Mesendoderm (in vitro differentiated cells): ENCODE measurements at regions not wholly inside any gene's neighbourhood (a gene's known extent, or its start where the extent isn't known, plus 50 kb on each side); places are given as distances from the start of the nearest gene placed in this dataset.

ENCODE experiments used
- DNase-seq: peaks from one replicate; pipeline ENCODE4 v3.0.0; 2013
- H2AK5ac ChIP-seq: 2 replicates; pipeline ENCODE4 v1.6.1; 2013; ENCODE audit warnings: low read length, inconsistent platforms
- H2BK120ac ChIP-seq: 2 replicates; pipeline ENCODE4 v1.6.1; 2013; ENCODE audit warnings: low read depth, mild to moderate bottlenecking, low read length, moderate library complexity, mixed read lengths
- H2BK15ac ChIP-seq: replicated peaks from 2 replicates; pipeline ENCODE4 v1.6.1; 2013; ENCODE audit warnings: low read depth, mild to moderate bottlenecking, moderate library complexity
- H2BK5ac ChIP-seq: 2 replicates; pipeline ENCODE4 v1.6.1; 2013; ENCODE audit warnings: low read length, inconsistent platforms
- H3K18ac ChIP-seq: 2 replicates; pipeline ENCODE4 v1.6.1; 2013; ENCODE audit warnings: mild to moderate bottlenecking, low read length, mixed read lengths
- H3K23ac ChIP-seq: one replicate; pipeline ENCODE4 v1.6.1; 2013; ENCODE audit warnings: low read length
- H3K27ac ChIP-seq: 2 replicates; pipeline ENCODE4 v1.5.1; 2013; ENCODE audit warnings: low read depth, mild to moderate bottlenecking, inconsistent platforms, low read length, moderate library complexity
- H3K27me3 ChIP-seq: 2 replicates; pipeline ENCODE4 v1.6.1; 2013; ENCODE audit warnings: low read length, control low read depth, mild to moderate bottlenecking, inconsistent platforms; ENCODE audit not compliant: insufficient read depth, poor library complexity
- H3K36me3 ChIP-seq: 2 replicates; pipeline ENCODE4 v1.6.1; 2013; ENCODE audit warnings: low read length, inconsistent platforms; ENCODE audit not compliant: control insufficient read depth, insufficient read depth
- H3K4ac ChIP-seq: one replicate; pipeline ENCODE4 v1.6.1; 2013; ENCODE audit warnings: low read depth, mild to moderate bottlenecking, low read length, moderate library complexity
- H3K4me1 ChIP-seq: 2 replicates; pipeline ENCODE4 v1.6.1; 2013; ENCODE audit warnings: low read depth, low read length, inconsistent platforms; ENCODE audit not compliant: control insufficient read depth
- H3K4me2 ChIP-seq: 2 replicates; pipeline ENCODE4 v1.6.1; 2013; ENCODE audit warnings: low read length
- H3K4me3 ChIP-seq: 2 replicates; pipeline ENCODE4 v1.5.1; 2013; ENCODE audit warnings: mild to moderate bottlenecking, low read length
- H3K56ac ChIP-seq: one replicate; pipeline ENCODE4 v1.6.1; 2013; ENCODE audit warnings: low read length
- H3K79me1 ChIP-seq: 2 replicates; pipeline ENCODE4 v1.6.1; 2013; ENCODE audit warnings: low read length, inconsistent platforms
- H3K79me2 ChIP-seq: 2 replicates; pipeline ENCODE4 v1.6.1; 2013; ENCODE audit warnings: mild to moderate bottlenecking, low read length; ENCODE audit not compliant: control insufficient read depth, insufficient read depth
- H3K9ac ChIP-seq: 2 replicates; pipeline ENCODE4 v1.6.1; 2013; ENCODE audit warnings: low read length, inconsistent platforms
- H4K5ac ChIP-seq: one replicate; pipeline ENCODE4 v1.6.1; 2013; ENCODE audit warnings: low read length
- H4K8ac ChIP-seq: one replicate; pipeline ENCODE4 v1.6.1; 2013; ENCODE audit warnings: low read depth, mild to moderate bottlenecking, control low read depth, low read length, moderate library complexity
- WGBS: extraction: QIAGEN DNeasy Blood & Tissue Kit; methylation state at CpG from one replicate; pipeline ENCODE4 v1.1.7; 2013; ENCODE audit warnings: low lambda C conversion rate, missing lambda C conversion rate; ENCODE audit not compliant: insufficient coverage; ENCODE audit errors: extremely low coverage; 5-methylcytosine and 5-hydroxymethylcytosine counted together

DNA sequence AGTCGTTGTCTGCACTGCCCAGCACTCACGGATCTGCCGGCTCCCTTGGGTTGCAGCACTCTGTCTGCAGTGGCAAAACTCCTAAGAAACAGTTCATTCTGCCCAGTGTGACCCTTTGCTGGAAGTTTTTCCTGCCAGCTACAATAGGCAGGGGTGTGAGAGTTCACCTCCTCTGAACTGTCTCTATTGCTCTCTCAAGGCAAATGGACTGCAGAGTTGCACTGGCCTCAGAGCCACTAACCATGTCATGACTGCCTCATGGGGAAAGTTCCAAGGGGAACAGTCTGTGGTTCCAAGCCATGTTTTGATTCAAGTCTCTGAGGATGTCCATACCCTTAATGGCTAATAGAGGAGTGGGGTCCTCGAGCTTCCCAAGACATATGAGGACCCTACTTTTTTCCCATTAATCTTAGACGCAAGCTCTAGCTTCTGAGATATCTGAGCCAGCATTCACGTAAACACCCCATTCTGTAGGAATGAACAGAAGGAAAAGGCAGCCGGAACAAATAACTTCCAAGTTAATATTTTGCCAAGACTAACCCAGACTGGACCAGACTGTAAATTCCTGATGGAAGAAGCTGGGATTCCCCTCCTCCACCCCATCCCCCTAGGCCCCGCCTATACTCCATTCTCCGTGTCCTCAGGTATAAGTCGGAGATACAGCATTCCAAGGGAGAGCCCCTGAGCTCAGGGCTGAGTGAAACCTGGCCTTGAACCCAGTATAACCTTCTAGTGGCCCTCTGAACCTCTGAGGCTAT lies 93.8 kb upstream of the AKT3 start:
- H3K4me2 ChIP-seq: no peak overlapping the region
- H3K79me1 ChIP-seq: no peaks in the 10 kb centered on the region
- H2BK5ac ChIP-seq: no peak overlapping the region
- no peaks in the 10 kb centered on the region for H3K79me2 ChIP-seq
- H3K4ac ChIP-seq: no peak overlapping the region
- H4K5ac ChIP-seq: no peak overlapping the region
- no peaks in the 10 kb centered on the region for H3K27me3 ChIP-seq
- no peaks in the 10 kb centered on the region for H3K36me3 ChIP-seq
- H3K4me1 ChIP-seq: no peaks in the 10 kb centered on the region
- no peak overlapping the region for H2AK5ac ChIP-seq
- no peak overlapping the region for H2BK15ac ChIP-seq
- H3K23ac ChIP-seq: no peak overlapping the region
- H3K4me3 ChIP-seq: no peak overlapping the region
- H3K18ac ChIP-seq: no peak overlapping the region
- H3K56ac ChIP-seq: no peak overlapping the region
- DNase-seq: no peak
- H4K8ac ChIP-seq: no peak overlapping the region
- H2BK120ac ChIP-seq: no peak overlapping the region
- whole genome bisulfite sequencing: no CpG with 5 or more reads among the region's 10 CpGs
- H3K27ac ChIP-seq: no peak overlapping the region
- no peak overlapping the region for H3K9ac ChIP-seq

DNA sequence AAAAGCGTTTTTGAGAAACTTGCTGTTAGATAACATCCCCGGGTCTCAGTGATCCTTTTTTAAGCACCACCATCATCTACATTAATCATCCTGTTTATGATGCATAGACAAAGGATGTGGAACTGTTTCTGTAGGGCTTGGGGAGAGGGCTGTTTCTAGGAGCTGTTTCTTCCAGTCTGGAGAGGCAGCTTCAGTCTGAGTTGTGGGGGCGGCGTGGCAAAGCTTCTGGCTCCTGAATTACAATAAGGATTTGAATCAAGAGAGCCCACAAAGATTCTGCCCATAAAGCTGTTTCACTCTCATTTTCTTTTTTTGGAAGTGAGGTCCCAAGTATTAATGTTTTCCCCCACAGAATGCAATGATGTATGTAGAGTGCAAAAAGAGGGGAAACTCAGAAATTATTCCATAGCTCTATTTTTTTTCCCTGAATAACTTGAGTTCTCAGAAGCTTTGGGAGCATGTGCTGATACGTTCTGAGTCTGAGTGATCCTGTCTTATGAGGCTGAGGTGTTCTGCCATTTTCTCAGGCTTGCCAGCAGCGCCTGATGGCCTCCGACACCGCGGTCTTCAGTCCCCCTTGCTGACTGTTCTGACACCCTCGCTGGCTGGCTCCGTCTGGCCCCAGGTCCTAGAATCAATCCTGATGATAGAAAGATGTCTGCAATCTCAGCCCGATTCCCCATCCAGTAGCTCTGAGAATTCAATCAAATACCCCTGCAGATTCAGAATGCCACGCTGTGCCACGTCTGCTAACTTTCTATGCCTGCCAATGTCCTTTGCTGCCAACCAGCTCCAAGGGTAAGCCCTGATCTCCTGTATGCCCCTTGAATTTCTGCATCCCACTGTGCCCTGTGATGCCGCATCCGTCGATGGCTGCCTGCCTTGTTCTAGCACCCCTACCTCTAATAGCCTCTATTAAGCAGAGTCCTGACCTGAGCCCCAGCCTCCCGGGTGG lies 92.4 kb upstream of the AKT3 start:
- no peak overlapping the region for H2BK120ac ChIP-seq
- no peak overlapping the region for H4K8ac ChIP-seq
- H3K4me2 ChIP-seq: no peak overlapping the region
- H3K18ac ChIP-seq: no peak overlapping the region
- no peaks in the 10 kb centered on the region for H3K27me3 ChIP-seq
- no peak overlapping the region for H4K5ac ChIP-seq
- H3K9ac ChIP-seq: no peak overlapping the region
- no peak overlapping the region for H2BK5ac ChIP-seq
- H3K4me3 ChIP-seq: no peak overlapping the region
- H3K36me3 ChIP-seq: no peaks in the 10 kb centered on the region
- H3K4ac ChIP-seq: no peak overlapping the region
- H3K27ac ChIP-seq: no peak overlapping the region
- no peak overlapping the region for H2BK15ac ChIP-seq
- no peak for DNase-seq
- no peaks in the 10 kb centered on the region for H3K79me1 ChIP-seq
- H3K4me1 ChIP-seq: no peaks in the 10 kb centered on the region
- WGBS: no CpG with 5 or more reads among the region's 18 CpGs
- H3K79me2 ChIP-seq: no peaks in the 10 kb centered on the region
- H3K23ac ChIP-seq: no peak overlapping the region
- no peak overlapping the region for H2AK5ac ChIP-seq
- H3K56ac ChIP-seq: no peak overlapping the region

DNA sequence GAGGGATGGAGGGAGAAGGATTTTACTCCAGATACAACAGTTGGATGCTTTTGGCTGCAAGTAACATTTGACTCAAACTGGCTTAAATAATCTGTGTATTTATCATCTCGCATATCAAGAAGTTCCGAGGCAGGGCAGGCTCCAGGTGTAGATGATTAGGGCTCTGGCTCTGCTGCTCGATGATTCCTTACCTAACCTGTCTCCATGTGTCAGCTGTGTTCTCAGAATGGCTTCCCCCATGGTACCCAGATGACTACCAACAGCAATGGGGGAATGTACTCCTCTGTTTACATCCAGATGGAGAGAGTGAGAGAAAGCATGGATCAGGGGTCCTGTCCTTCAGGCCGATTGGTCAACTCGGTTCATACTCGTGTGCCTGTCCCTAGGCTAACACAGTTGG lies 90.4 kb upstream of the AKT3 start:
- Histone ChIP-seq H3K56ac (no peak overlapping the region), H3K18ac (no peak overlapping the region), H4K8ac (no peak overlapping the region), H2BK120ac (no peak overlapping the region), H3K79me1 (no peaks in the 10 kb centered on the region), H4K5ac (no peak overlapping the region), H3K4me2 (no peak overlapping the region), H3K4me3 (no peak overlapping the region), H3K23ac (no peak overlapping the region), H3K27ac (no peak overlapping the region), H3K4me1 (no peaks in the 10 kb centered on the region), H3K79me2 (no peaks in the 10 kb centered on the region), H2AK5ac (no peak overlapping the region), H3K4ac (no peak overlapping the region), H3K27me3 (no peaks in the 10 kb centered on the region), H3K9ac (no peak overlapping the region), H3K36me3 (no peaks in the 10 kb centered on the region), H2BK5ac (no peak overlapping the region), H2BK15ac (no peak overlapping the region)
- no peak for DNase-seq
- WGBS: no CpG with 5 or more reads among the region's 6 CpGs

DNA sequence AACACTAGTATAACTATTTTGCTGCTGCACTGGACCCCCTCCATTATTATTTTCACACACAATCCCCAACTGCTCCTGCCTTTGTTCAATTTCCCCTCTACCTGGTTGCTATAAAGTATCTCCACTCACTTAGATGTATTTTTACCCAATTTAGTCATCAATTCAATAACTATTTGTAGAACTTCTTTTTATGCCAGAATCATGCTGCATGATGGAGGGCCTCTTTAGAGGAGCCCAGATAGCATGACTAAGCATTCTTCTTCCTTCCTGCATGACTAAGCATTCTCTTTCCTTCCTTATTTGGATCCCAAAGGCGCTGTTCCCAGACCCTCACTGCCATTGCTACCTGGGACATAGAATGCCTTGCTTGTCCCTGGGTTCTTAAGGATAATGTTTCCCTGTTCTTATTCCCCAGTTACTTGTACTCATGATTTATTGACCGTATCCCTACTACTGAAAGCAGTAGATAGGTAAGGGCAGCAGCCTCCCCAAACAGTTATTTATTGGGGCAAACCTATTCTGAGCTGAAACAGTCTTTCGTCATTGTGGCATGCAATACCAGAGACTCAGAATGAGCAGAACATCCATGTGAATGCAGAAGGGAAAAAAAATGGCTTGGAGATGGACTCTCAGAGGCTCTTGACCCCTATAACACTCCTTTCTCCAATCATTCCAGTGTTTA lies 89.3 kb upstream of the AKT3 start:
- H2BK15ac ChIP-seq: no peak overlapping the region
- no peaks in the 10 kb centered on the region for H3K79me2 ChIP-seq
- H3K4me3 ChIP-seq: no peak overlapping the region
- H3K4ac ChIP-seq: no peak overlapping the region
- no peaks in the 10 kb centered on the region for H3K36me3 ChIP-seq
- H3K23ac ChIP-seq: no peak overlapping the region
- H4K5ac ChIP-seq: no peak overlapping the region
- H2BK120ac ChIP-seq: no peak overlapping the region
- H3K56ac ChIP-seq: no peak overlapping the region
- H3K9ac ChIP-seq: no peak overlapping the region
- H3K27ac ChIP-seq: no peak overlapping the region
- H3K4me2 ChIP-seq: no peak overlapping the region
- H3K79me1 ChIP-seq: no peaks in the 10 kb centered on the region
- H3K4me1 ChIP-seq: no peaks in the 10 kb centered on the region
- no peak overlapping the region for H4K8ac ChIP-seq
- DNase-seq: peak; percentile 61
- H3K18ac ChIP-seq: peak overlapping the region; percentile 51
- WGBS: no CpG with 5 or more reads among the region's 3 CpGs
- H2AK5ac ChIP-seq: no peak overlapping the region
- H3K27me3 ChIP-seq: no peaks in the 10 kb centered on the region
- no peak overlapping the region for H2BK5ac ChIP-seq

DNA sequence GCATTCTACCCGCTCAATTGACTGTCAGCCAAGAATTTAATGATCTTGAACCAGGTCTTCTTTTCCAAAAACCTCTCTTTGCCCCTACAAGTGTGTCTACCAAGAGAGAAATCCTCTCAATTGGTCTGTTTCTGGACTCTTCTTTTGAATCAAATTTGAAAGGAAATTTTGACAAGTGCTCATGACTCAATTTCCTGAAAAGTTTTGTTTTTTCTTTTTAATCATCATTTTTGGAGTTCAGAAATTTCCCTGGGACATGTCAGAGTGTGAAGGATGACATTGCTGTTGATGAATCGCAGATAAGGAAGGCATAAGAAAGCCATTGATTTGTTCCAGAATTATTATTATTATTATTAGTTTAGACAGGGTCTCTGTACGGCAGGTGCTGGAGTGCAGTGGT lies 88.2 kb upstream of the AKT3 start:
- H3K18ac ChIP-seq: no peak overlapping the region
- no peaks in the 10 kb centered on the region for H3K36me3 ChIP-seq
- H3K9ac ChIP-seq: no peak overlapping the region
- no peak overlapping the region for H4K5ac ChIP-seq
- no peak overlapping the region for H3K4ac ChIP-seq
- no peak overlapping the region for H3K56ac ChIP-seq
- H3K79me1 ChIP-seq: no peaks in the 10 kb centered on the region
- no peaks in the 10 kb centered on the region for H3K79me2 ChIP-seq
- H2BK120ac ChIP-seq: no peak overlapping the region
- no peak for DNase-seq
- H2BK5ac ChIP-seq: no peak overlapping the region
- H3K4me1 ChIP-seq: no peaks in the 10 kb centered on the region
- WGBS: no CpG with 5 or more reads among the region's 3 CpGs
- H3K27me3 ChIP-seq: no peaks in the 10 kb centered on the region
- no peak overlapping the region for H3K23ac ChIP-seq
- no peak overlapping the region for H3K4me3 ChIP-seq
- H2AK5ac ChIP-seq: no peak overlapping the region
- H2BK15ac ChIP-seq: no peak overlapping the region
- no peak overlapping the region for H3K4me2 ChIP-seq
- H3K27ac ChIP-seq: no peak overlapping the region
- H4K8ac ChIP-seq: no peak overlapping the region
